OCI-LY1 (cell line): ENCODE measurements at regions not wholly inside any gene's neighbourhood (a gene's known extent, or its start where the extent isn't known, plus 50 kb on each side); places are given as distances from the start of the nearest gene placed in this dataset.
"Not testable (repeated sequence)": the region's sequence is repeated elsewhere in the genome, so short reads cannot be mapped to it uniquely, and the experiment has no call there.

Source experiments
- H2AFZ ChIP-seq: fragments of 200-600 bp; sonication (generic), shearing (Covaris generic); 2 replicates; pipeline ENCODE4 v1.6.0; 2014; ENCODE audit warnings: antibody characterized with exemption, mild to moderate bottlenecking, low read length
- H3F3A ChIP-seq: fragments of 200-600 bp; sonication (generic), shearing (Covaris generic); 2 replicates; pipeline ENCODE4 v1.6.0; 2014; ENCODE audit warnings: mild to moderate bottlenecking, antibody characterized with exemption, low read length, moderate library complexity; ENCODE audit not compliant: insufficient read depth
- H3K27ac ChIP-seq: fragments of 200-600 bp; sonication (generic); 2 replicates; pipeline ENCODE4 v1.5.1; 2014; ENCODE audit warnings: low read length, mixed run types, mild to moderate bottlenecking, low read depth; ENCODE audit not compliant: poor library complexity, severe bottlenecking
- H3K27me3 ChIP-seq: fragments of 200-600 bp; sonication (generic); 2 replicates; pipeline ENCODE4 v1.6.0; 2014; ENCODE audit warnings: antibody characterized with exemption, mild to moderate bottlenecking, low read length, moderate library complexity; ENCODE audit not compliant: insufficient read depth
- H3K36me3 ChIP-seq: fragments of 200-600 bp; sonication (generic); 2 replicates; pipeline ENCODE4 v1.6.1; 2014; ENCODE audit warnings: mild to moderate bottlenecking, antibody characterized with exemption, low read length, moderate library complexity, mixed read lengths; ENCODE audit not compliant: insufficient read depth
- H3K4me1 ChIP-seq: fragments of 200-600 bp; sonication (generic); 2 replicates; pipeline ENCODE4 v1.5.1; 2014; ENCODE audit warnings: mild to moderate bottlenecking, low read length, moderate library complexity; ENCODE audit not compliant: insufficient read depth, severe bottlenecking
- H3K4me2 ChIP-seq: fragments of 200-600 bp; sonication (generic), shearing (Covaris generic); 2 replicates; pipeline ENCODE4 v1.6.1; 2014; ENCODE audit warnings: low read length
- H3K4me3 ChIP-seq: fragments of 200-600 bp; sonication (generic); 2 replicates; pipeline ENCODE4 v1.5.1; 2014; ENCODE audit warnings: low read length, low read depth, mild to moderate bottlenecking, mixed read lengths; ENCODE audit not compliant: poor library complexity, severe bottlenecking
- H3K79me2 ChIP-seq: fragments of 200-600 bp; shearing (Covaris generic); 2 replicates; pipeline ENCODE4 v1.6.1; 2016; ENCODE audit warnings: mixed run types, low read length, mixed read lengths; ENCODE audit not compliant: insufficient read depth
- H3K9ac ChIP-seq: fragments of 200-600 bp; sonication (generic), shearing (Covaris generic); 2 replicates; pipeline ENCODE4 v1.6.1; 2014; ENCODE audit warnings: mild to moderate bottlenecking, low read length, mixed read lengths
- H3K9me2 ChIP-seq: fragments of 200-600 bp; sonication (generic), shearing (Covaris generic); 2 replicates; pipeline ENCODE4 v1.6.1; 2014; ENCODE audit warnings: low read depth, mild to moderate bottlenecking, low read length, mixed read lengths
- H3K9me3 ChIP-seq: fragments of 200-600 bp; shearing (Covaris generic); 2 replicates; pipeline ENCODE4 v1.6.1; 2014; ENCODE audit warnings: low read length, mixed read lengths
- H4K20me1 ChIP-seq: fragments of 200-600 bp; sonication (generic), shearing (Covaris generic); 2 replicates; pipeline ENCODE4 v1.6.0; 2016; ENCODE audit warnings: mild to moderate bottlenecking, low read length; ENCODE audit not compliant: insufficient read depth
- CTCF ChIP-seq: fragments of 200-600 bp; sonication (generic), shearing (Covaris generic); IDR thresholded peaks from 2 replicates; pipeline ENCODE4 v1.5.1; 2017; ENCODE audit warnings: mild to moderate bottlenecking, antibody characterized with exemption, low read length, moderate library complexity, mixed read lengths
- EZH2 ChIP-seq: fragments of 200-600 bp; sonication (generic), shearing (Covaris generic); IDR thresholded peaks from 2 replicates; pipeline ENCODE4 v1.8.0; 2017; ENCODE audit warnings: borderline replicate concordance, mixed run types, mild to moderate bottlenecking, antibody characterized with exemption, low read length, moderate library complexity, mixed read lengths

GRCh38 chr4:19472666-19473065 lies 779.0 kb upstream of the SLIT2 start:
- H3K4me3 ChIP-seq = no peak overlapping the region
- no peak overlapping the region for H3K9ac ChIP-seq
- no peaks in the 10 kb centered on the region for H3K27me3 ChIP-seq
- no peak for TF ChIP-seq CTCF
- no peak for TF ChIP-seq EZH2
- H3F3A ChIP-seq = no peaks in the 10 kb centered on the region
- no peak overlapping the region for H3K27ac ChIP-seq
- no peaks in the 10 kb centered on the region for H3K9me3 ChIP-seq
- H3K36me3 ChIP-seq = no peaks in the 10 kb centered on the region
- H4K20me1 ChIP-seq = no peaks in the 10 kb centered on the region
- H2AFZ ChIP-seq = no peak overlapping the region
- H3K9me2 ChIP-seq = no peaks in the 10 kb centered on the region
- no peak overlapping the region for H3K4me2 ChIP-seq
- no peaks in the 10 kb centered on the region for H3K79me2 ChIP-seq
- H3K4me1 ChIP-seq = no peaks in the 10 kb centered on the region

- H3K9ac ChIP-seq, H3K36me3 ChIP-seq, H3K4me1 ChIP-seq, H3K4me2 ChIP-seq, H3K4me3 ChIP-seq, H3F3A ChIP-seq, H4K20me1 ChIP-seq, H3K79me2 ChIP-seq, H3K27me3 ChIP-seq, H3K27ac ChIP-seq, H2AFZ ChIP-seq, H3K9me2 ChIP-seq, H3K9me3 ChIP-seq: not testable (repeated sequence)
Measured at GRCh38 chr4:19470001-19470400, 781.7 kb upstream of the SLIT2 start.

GRCh38 chr4:19462117-19462516 lies 789.6 kb upstream of the SLIT2 start:
- Histone ChIP-seq H3F3A (no peaks in the 10 kb centered on the region), H3K4me2 (no peak overlapping the region), H4K20me1 (no peaks in the 10 kb centered on the region), H3K36me3 (no peaks in the 10 kb centered on the region), H3K9ac (no peak overlapping the region), H3K9me3 (no peaks in the 10 kb centered on the region), H3K79me2 (no peaks in the 10 kb centered on the region), H3K4me1 (no peaks in the 10 kb centered on the region), H3K27ac (no peak overlapping the region), H2AFZ (no peak overlapping the region), H3K9me2 (no peaks in the 10 kb centered on the region), H3K4me3 (no peak overlapping the region), H3K27me3 (no peaks in the 10 kb centered on the region)
- no peak for TF ChIP-seq EZH2
- no peak for TF ChIP-seq CTCF

GRCh38 chr4:19455850-19456602 lies 795.7 kb upstream of the SLIT2 start:
- Histone ChIP-seq H4K20me1 (no peaks in the 10 kb centered on the region), H3K27ac (no peak overlapping the region), H3K4me2 (no peak overlapping the region), H3K9me2 (no peaks in the 10 kb centered on the region), H3K9ac (no peak overlapping the region), H3K4me3 (no peak overlapping the region), H3K79me2 (no peaks in the 10 kb centered on the region), H3K9me3 (no peaks in the 10 kb centered on the region), H3K36me3 (no peaks in the 10 kb centered on the region), H3K4me1 (no peaks in the 10 kb centered on the region), H3K27me3 (no peaks in the 10 kb centered on the region), H2AFZ (no peak overlapping the region), H3F3A (no peaks in the 10 kb centered on the region)
- TF ChIP-seq CTCF (no peak), EZH2 (no peak)
